ENCODE measurements at regions not wholly inside any gene's neighbourhood (a gene's known extent, or its start where the extent isn't known, plus 50 kb on each side); places are given as distances from the start of the nearest gene placed in this dataset.

DNA sequence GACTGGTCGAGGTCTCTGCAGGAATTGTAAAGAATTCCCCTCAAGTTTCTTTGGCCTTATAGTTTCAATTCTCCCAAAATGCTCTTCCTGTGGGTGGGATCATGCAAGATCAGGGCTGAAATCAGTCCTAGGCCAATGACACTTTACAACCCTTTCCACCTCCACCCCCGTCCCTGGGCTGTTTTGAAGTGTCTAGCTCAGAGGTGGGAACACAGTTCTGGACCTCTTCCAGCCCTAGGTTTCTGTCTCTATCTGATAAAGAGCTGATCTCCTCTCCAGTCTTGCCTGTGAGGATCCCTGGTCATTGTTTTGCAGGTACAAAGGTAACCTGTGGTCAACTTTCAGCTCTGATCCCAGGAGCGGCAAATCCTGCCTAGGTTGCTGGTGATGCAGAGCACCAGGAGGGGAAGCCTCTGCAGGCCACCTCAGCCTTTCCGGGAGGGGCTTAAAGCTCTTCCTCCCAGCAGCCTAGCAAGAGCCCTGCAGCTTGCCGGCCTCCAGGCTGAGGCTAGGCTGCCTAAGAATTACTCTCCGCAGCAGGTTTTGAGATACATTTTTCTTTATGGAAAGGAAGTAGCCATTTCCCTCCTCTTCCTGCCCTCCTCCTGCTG, 69.8 kb upstream of the WIPF1 start:
- TF ChIP-seq, protein P1, sequence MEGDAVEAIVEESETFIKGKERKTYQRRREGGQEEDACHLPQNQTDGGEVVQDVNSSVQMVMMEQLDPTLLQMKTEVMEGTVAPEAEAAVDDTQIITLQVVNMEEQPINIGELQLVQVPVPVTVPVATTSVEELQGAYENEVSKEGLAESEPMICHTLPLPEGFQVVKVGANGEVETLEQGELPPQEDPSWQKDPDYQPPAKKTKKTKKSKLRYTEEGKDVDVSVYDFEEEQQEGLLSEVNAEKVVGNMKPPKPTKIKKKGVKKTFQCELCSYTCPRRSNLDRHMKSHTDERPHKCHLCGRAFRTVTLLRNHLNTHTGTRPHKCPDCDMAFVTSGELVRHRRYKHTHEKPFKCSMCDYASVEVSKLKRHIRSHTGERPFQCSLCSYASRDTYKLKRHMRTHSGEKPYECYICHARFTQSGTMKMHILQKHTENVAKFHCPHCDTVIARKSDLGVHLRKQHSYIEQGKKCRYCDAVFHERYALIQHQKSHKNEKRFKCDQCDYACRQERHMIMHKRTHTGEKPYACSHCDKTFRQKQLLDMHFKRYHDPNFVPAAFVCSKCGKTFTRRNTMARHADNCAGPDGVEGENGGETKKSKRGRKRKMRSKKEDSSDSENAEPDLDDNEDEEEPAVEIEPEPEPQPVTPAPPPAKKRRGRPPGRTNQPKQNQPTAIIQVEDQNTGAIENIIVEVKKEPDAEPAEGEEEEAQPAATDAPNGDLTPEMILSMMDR (IDR thresholded peaks at IDR 0.05; ENCODE audit: low read depth, low read length): no peak
- TF ChIP-seq POLR2A (IDR thresholded peaks at IDR 0.05; ENCODE audit: extremely low read depth, insufficient read length): no peak
